Lower leg skin (tissue), 4 donors: ENCODE measurements at regions not wholly inside any gene's neighbourhood (a gene's known extent, or its start where the extent isn't known, plus 50 kb on each side); places are given as distances from the start of the nearest gene placed in this dataset.

Source experiments
- DNase-seq, 2 donors: peaks; one replicate each; pipeline ENCODE4 v3.0.0-alpha.2; 2019; ENCODE audit warnings: low spot score in 2 of 2
- H3K4me3 ChIP-seq: fragments of 200-600 bp; sonication (generic); 2 replicates; pipeline ENCODE4 v1.5.1; 2017; ENCODE audit warnings: mild to moderate bottlenecking, low read depth; ENCODE audit not compliant: poor library complexity, severe bottlenecking
- POLR2A ChIP-seq, 2 donors: fragments of 450-650 bp; IDR thresholded peaks; one replicate each; pipeline ENCODE4 v1.6.1; 2016 to 2017; ENCODE audit warnings: antibody characterized with exemption in 2 of 2, mild to moderate bottlenecking in 1 of 2, moderate library complexity in 1 of 2
- WGBS, 2 donors: methylation state at CpG; one replicate each; pipeline ENCODE4 v1.1.5; 2018; 5-methylcytosine and 5-hydroxymethylcytosine counted together
- intact Hi-C: fragments of 100-400 bp; cut with DNase I; formaldehyde crosslinking; loops from one replicate; pipeline ENCODE4 v1.15.0; 2023; ENCODE audit warnings: low total_unique reads
- TF ChIP-seq, protein P1 (sequence below), 3 donors: fragments of 450-650 bp; IDR thresholded peaks; one replicate each; pipeline ENCODE4 v1.5.1; 2016; ENCODE audit warnings: antibody characterized with exemption in 3 of 3, mild to moderate bottlenecking in 3 of 3, moderate library complexity in 2 of 3

DNA sequence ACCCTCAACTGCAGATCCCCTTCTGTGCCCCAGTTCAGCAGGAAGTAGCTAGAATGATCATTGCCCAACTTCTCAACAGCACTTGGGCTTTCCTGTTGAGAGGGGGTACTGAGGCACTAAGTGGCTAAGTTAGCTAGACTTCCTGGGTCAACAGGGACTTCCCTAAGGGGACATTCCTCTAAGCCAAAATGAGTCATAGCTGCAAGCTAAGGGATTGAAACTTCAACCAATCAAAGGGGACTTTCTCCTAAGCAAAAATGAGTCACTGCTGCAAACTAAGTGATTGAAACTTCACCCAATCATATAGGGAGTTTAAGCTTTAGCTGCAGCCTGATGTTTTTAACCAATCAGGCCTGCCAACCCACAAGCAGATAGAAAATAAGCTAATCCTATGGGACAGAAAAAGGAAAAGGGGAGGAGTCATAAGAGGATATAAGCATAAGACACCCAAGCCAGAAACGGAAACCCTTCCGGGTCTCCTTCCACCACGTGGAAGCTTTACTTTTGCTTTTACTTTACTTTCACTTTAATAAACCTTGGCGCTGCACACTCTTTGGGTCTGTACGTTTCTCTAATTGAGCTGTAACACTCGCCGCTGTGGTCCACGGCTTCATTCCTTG is 659.0 kb upstream of the HS3ST5 start:
- DNase-seq: no peak
- no peak for TF ChIP-seq POLR2A (IDR thresholded peaks at IDR 0.05)
- TF ChIP-seq, protein P1, sequence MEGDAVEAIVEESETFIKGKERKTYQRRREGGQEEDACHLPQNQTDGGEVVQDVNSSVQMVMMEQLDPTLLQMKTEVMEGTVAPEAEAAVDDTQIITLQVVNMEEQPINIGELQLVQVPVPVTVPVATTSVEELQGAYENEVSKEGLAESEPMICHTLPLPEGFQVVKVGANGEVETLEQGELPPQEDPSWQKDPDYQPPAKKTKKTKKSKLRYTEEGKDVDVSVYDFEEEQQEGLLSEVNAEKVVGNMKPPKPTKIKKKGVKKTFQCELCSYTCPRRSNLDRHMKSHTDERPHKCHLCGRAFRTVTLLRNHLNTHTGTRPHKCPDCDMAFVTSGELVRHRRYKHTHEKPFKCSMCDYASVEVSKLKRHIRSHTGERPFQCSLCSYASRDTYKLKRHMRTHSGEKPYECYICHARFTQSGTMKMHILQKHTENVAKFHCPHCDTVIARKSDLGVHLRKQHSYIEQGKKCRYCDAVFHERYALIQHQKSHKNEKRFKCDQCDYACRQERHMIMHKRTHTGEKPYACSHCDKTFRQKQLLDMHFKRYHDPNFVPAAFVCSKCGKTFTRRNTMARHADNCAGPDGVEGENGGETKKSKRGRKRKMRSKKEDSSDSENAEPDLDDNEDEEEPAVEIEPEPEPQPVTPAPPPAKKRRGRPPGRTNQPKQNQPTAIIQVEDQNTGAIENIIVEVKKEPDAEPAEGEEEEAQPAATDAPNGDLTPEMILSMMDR (IDR thresholded peaks at IDR 0.05): no peak
- 83 to 88% methylated on average over 8 of the region's 8 CpGs for WGBS, 2 donors
- intact Hi-C loops: no loop called here
- no peak overlapping the region for H3K4me3 ChIP-seq

DNA sequence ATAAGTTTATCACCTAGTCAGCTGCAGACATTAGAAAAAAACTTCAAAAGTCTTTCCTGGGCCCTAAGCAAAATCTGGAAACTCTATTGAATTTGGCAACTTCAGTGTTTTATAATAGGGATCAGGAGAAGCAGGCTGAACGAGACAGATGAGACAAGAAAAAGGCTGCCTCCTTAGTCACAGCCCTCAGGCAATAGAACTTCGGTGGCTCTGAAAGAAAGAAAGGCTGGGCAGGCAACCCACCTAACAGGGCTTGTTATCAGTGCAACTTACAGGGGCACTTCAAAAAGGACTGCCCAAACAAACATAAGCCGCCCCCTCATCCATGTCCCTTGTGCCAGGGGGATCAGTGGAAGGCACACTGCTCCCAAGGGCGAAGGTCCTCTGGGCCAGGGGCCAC is 657.9 kb upstream of the HS3ST5 start:
- DNase-seq: no peak
- 57 to 63% methylated on average over 4 of the region's 4 CpGs for WGBS, 2 donors
- TF ChIP-seq, protein P1 (IDR thresholded peaks at IDR 0.05): no peak
- TF ChIP-seq POLR2A (IDR thresholded peaks at IDR 0.05): no peak
- intact Hi-C loops: no loop called here
- no peak overlapping the region for H3K4me3 ChIP-seq

DNA sequence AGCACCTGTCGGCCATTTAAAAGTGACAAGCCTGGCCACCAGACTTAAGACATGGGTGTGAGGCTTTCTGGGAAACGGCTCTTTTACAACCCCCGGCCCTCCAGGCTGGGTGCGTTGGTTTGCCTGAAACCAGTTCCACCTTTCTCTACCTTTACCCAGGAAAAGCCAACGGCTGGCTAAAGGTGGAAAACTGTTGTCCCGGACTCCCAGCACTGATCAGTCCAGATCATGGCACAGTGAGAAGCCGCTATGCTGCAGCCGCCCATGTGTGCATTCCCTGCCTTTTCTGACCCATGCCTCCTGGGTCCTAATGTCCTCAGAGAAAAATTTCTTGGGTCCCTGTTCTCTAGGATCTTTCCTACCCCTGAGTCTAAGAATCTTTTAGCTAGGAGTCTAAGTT is 655.7 kb upstream of the HS3ST5 start:
- 89 to 95% methylated on average over 8 of the region's 8 CpGs for WGBS, 2 donors
- intact Hi-C loops: no loop called here
- H3K4me3 ChIP-seq: no peak overlapping the region
- no peak for DNase-seq
- TF ChIP-seq POLR2A (IDR thresholded peaks at IDR 0.05): no peak
- TF ChIP-seq, protein P1 (IDR thresholded peaks at IDR 0.05): no peak

DNA sequence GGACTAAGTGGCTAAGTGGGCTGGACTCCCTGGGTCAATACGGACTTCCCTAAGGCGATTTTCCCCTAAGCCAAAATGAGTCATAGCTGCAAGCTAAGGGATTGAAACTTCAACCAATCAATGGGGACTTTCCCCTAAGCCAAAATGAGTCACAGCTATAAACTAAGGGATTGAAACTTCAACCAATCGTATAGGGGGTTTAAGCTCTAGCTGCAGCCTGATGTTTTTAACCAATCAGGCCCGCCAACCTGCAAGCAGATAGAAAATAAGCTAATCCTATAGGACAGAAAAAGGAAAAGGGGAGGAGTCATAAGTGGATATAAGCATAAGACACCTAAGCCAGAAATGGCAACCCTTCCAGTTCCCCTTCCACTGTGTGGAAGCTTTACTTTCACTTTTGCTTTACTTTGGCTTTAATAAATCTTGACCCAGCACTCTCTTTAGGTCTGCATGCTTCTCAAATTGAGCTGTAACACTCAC is 655.0 kb upstream of the HS3ST5 start:
- H3K4me3 ChIP-seq: no peak overlapping the region
- TF ChIP-seq, protein P1 (IDR thresholded peaks at IDR 0.05): no peak
- no peak for TF ChIP-seq POLR2A (IDR thresholded peaks at IDR 0.05)
- 66 to 91% methylated on average over 4 of the region's 4 CpGs for WGBS, 2 donors
- intact Hi-C loops: no loop called here
- no peak for DNase-seq

DNA sequence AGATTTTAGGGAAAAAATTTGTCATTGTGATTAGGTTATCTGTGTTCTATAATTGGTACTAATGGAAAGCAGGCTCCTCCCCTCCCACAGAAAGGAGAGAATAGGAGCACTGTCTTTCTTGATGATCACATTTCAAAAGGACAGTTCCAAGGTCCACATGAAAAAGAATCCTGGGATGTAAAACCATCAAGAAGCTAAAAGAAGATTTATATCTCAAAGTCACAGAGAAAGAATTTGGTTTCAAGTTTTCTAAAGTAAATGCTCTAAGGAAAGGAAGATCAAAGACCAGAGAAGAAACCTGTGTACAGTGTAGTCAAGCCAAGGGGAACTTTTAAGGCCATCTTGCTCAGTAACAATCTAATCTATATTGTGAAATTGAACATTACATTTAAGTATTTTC is 652.7 kb upstream of the HS3ST5 start:
- intact Hi-C loops: no loop called here
- DNase-seq: no peak
- H3K4me3 ChIP-seq: no peak overlapping the region
- TF ChIP-seq POLR2A (IDR thresholded peaks at IDR 0.05): no peak
- TF ChIP-seq, protein P1 (IDR thresholded peaks at IDR 0.05): no peak
